AG10803 (cell line): ENCODE measurements at regions not wholly inside any gene's neighbourhood (a gene's known extent, or its start where the extent isn't known, plus 50 kb on each side); places are given as distances from the start of the nearest gene placed in this dataset.

ENCODE experiments used
- DNase-seq: peaks from one replicate; pipeline ENCODE4 v3.0.0; 2010; ENCODE audit warnings: low read depth
- H3K4me3 ChIP-seq: 2 replicates; pipeline ENCODE4 v1.5.1; 2011; ENCODE audit warnings: mild to moderate bottlenecking, low read length, control low read depth
- CTCF ChIP-seq: conservative IDR thresholded peaks from 2 replicates; pipeline ENCODE4 v1.5.1; 2011; ENCODE audit warnings: mild to moderate bottlenecking, low read length, control low read depth, inconsistent platforms

GRCh38 chr22:47375621-47376321 is 613.3 kb downstream of the TBC1D22A start:
- DNase-seq, result no peak
- no peak for TF ChIP-seq CTCF
- H3K4me3 ChIP-seq, result no peak overlapping the region

DNA sequence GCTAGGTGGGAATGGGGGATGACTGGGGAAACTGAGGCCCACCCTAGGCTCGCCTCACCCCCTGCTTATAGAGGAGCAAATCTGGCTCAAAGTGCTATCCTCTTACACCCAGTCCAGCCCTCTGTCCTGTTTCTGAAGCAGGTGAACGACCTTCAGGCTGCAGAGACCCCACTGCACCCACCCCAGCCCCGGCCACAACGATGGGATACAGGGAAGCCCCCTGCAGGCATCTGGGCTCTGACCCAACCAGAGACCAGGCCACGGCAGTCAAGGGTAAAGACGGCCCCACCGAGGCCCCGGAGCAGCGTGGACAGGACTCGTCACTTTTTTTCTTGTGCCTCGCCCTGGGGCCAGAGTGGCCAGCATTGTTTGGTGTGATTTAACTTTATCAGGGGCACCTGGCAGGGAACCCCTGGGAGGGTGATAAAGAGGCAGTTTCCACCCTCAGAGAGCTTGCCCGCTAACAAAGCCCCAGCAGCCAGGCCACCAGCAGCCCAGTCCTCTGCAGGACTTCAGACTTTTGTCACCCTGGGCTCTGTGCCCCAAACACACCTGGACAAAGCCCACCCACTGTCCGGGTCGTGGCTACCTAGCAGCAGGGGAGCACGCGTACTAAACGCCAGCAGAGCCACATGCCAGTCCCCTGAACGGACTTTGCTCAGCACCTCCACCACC is 612.6 kb downstream of the TBC1D22A start:
- no peak for TF ChIP-seq CTCF
- no peak for DNase-seq
- no peak overlapping the region for H3K4me3 ChIP-seq

- TF ChIP-seq CTCF, result no peak
- H3K4me3 ChIP-seq, result no peak overlapping the region
- no peak for DNase-seq
These were observed 611.9 kb downstream of the TBC1D22A start for GRCh38 chr22:47374273-47374771.

DNA sequence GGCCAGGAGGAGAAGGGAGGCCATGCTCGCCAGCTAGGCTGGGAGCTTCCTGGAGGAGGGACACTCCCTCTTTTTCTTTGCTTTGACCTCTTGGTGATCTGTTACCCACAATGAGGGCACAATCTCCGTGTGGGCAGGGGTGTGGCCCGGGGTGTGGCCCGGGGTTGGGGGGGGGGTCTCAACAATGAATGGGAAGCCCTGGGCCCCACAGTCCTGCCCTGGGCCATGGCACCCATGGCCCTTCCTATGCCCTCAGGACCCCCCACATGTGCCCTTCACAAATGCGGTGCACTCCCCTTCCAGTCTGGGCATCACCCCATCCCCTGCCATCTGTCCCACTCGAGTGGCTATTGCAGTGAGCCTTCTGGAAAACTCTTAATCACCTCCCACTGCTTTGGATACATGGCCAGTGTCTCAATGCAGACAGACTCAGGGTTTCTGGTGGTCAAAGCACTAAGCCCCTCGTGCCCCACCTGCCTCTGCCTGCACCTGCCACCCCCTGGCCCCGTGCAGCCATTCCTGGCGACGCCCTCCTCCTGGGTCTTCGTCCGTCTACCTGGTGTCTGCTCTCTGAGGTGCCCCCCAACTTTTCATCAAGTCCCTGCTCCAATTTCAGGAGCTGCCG is 611.3 kb downstream of the TBC1D22A start:
- DNase-seq, result no peak
- H3K4me3 ChIP-seq, result no peak overlapping the region
- TF ChIP-seq CTCF, result no peak

GRCh38 chr22:47372596-47373385 is 610.3 kb downstream of the TBC1D22A start:
- no peak overlapping the region for H3K4me3 ChIP-seq
- TF ChIP-seq CTCF, result no peak
- no peak for DNase-seq

GRCh38 chr22:47372111-47372581 is 609.7 kb downstream of the TBC1D22A start:
- H3K4me3 ChIP-seq, result no peak overlapping the region
- TF ChIP-seq CTCF, result no peak
- DNase-seq, result no peak
